Activated CD4-positive, alpha-beta T cell treated with anti-CD3 and anti-CD28 coated beads, Interleukin-2, amount 50 U/mL, for 48 hours (primary cell): ENCODE measurements at regions not wholly inside any gene's neighbourhood (a gene's known extent, or its start where the extent isn't known, plus 50 kb on each side); places are given as distances from the start of the nearest gene placed in this dataset.

Experiments used
- DNase-seq, 2 experiments: peaks; one replicate each; pipeline ENCODE4 v3.0.0-alpha.2; 2020

DNA sequence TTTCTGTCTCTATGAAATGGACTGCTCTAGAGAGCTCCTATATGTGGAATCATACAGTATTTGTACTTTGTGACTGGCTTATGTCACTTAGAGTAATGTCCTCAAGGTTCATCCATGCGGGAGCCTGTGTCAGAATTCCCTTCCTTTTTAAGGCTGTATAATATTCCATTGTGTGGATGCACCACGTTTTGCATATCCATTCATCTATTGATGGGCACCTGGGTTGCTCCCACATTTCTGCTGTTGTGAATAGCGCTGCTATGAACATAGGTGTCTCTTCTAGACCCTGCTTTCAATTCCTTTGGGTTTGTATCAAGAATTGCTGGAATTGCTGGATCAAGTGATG is 155.4 kb downstream of the BMP7 start:
- no peak for DNase-seq

DNA sequence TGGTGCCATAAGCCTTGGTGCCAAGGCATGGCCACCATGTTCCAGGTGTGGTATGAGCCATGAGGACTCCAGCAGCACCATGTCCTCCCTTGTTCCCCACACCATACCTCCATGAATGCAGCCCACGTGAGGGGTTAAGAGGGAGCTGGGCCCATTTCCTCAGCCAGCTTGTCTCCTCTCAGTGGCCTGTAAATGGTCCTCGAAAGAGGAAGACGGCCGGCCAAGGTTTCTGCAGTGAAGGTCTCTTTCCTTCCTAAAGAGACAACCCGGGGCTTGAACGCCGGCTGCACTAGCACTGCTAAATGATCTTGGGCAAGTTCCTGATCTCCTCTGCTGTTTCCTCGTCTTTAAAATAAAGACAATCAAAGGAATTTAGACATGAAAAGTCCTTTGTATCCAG is 154.0 kb downstream of the BMP7 start:
- no peak for DNase-seq

DNA sequence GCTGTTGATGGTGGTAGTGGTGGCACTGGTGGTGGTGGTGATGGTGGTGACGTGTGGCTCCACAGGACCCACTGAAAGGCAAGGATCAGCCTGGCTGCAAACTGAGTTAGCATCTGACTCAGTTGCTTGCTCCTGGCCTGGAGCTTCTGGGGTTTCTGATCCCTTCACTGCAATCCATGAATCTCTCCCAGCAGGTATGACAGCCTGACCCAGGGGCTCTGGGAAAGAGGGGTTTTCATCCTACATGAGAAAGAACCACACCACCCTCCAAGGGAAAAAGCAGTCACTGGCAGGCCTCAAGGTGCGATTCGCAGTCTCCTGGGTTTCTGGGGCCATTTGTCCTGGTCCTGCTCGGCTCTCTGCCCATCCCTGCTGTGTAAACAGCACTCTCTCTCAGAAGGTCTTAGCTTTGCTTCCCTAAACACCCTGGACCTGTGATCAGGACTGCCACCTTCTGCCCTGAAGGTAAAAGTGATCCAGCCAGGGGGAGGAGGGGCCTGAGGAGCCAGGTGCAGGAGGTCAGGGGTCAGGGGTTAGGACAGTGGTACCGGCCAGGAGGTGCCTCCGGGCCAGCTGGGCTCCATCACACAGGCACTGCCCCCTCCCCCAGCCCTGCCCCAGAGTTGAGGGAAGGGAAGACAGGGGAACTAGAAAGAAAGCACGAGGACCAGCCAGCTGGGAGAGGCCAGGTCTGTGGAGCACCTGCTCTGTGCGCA is 152.0 kb downstream of the BMP7 start:
- DNase-seq: no peak

DNA sequence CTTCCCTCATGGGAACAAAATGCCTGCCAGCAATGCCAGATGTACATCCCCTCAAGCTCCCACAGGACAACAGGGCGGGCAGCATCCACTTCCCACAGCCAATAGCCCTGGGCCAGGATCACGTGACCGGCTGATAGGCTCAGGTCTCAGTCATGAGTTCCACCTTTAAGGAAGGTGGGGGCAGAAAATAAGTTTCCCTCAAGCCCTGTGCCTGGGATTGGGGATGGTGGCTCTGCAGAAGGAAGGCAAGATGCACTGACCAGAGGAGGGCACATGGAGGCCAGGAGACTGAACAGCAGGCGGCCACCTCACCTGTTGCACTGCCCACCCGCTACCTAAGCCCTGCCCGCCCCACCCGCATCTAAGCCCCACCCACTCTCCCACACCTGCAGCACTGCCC is 149.1 kb downstream of the BMP7 start:
- no peak for DNase-seq

DNA sequence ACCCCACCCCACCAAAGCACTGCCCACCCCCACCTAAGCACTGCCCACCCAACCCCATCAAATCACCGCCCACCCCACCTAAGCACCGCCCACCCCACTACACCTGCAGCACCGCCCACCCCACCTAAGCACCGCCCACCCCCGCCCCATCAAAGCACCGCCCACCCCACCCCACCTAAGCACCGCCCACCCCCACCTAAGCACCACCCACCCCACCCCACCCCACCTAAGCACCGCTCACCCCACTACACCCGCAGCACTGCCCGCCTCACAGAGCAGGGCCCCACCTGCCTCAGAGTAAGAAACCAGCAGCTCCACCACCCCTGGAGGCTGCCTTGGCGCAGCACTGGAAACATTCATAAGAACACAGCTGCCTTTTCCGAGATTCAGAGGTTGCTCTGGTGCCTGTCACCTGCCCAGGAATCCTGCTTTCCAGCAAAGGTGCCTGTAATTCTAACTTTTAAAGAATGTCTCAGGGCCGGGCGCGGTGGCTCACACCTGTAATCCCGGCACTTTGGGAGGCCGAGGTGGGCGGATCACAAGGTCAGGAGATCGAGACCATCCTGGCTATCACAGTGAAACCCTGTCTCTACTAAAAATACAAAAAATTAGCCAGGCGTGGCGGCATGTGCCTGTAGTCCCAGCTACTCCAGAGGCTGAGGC is 148.2 kb downstream of the BMP7 start:
- DNase-seq: no peak
